IMR-90 (cell line): ENCODE measurements at regions not wholly inside any gene's neighbourhood (a gene's known extent, or its start where the extent isn't known, plus 50 kb on each side); places are given as distances from the start of the nearest gene placed in this dataset.

ENCODE experiments used
- ATAC-seq: fragments of 200-7000 bp; cut with Tn5 transposase; 2 replicates; pipeline ENCODE4 v1.9.1; 2020; ENCODE audit warnings: low read depth, mild to moderate bottlenecking, moderate library complexity
- BruUV-seq: library from RNA; stranded (reverse); fragments of 400-500 nt; replicated peaks from 2 replicates; lab custom pipeline; 2021; lab: Mats Ljungman, UMichigan
- CTCF ChIA-PET: fragments of 300-600 bp; formaldehyde crosslinking; extraction: SDS; loops from one replicate; lab custom pipeline; 2021; ENCODE audit warnings: antibody characterized with exemption; lab: Yijun Ruan, JAX
- POLR2A ChIA-PET: fragments of 300-600 bp; sonication (Branson Sonifier 250); formaldehyde crosslinking; loops from one replicate; lab custom pipeline; 2022; ENCODE audit warnings: antibody characterized with exemption; ENCODE audit not compliant: unreplicated experiment; lab: Charles Lee
- DNase-seq: peaks from one replicate; pipeline ENCODE4 v3.0.0; 2013
- H2AFZ ChIP-seq: replicated peaks from 2 replicates; pipeline ENCODE3; 2013; ENCODE audit warnings: low read length, mild to moderate bottlenecking; ENCODE audit not compliant: poor library complexity
- H2AK5ac ChIP-seq: 2 replicates; pipeline ENCODE4 v1.6.1; 2013; ENCODE audit warnings: low read depth, low read length, inconsistent platforms
- H2AK9ac ChIP-seq: replicated peaks from 2 replicates; pipeline ENCODE3; 2013; ENCODE audit warnings: mild to moderate bottlenecking, low read depth, low read length, moderate library complexity; ENCODE audit not compliant: poor library complexity
- H2BK120ac ChIP-seq: 2 replicates; pipeline ENCODE4 v1.6.1; 2013; ENCODE audit warnings: low read depth, low read length, inconsistent platforms
- H2BK15ac ChIP-seq: 3 replicates; pipeline ENCODE4 v1.6.1; 2013; ENCODE audit warnings: low read depth, low read length, inconsistent platforms
- H2BK20ac ChIP-seq: 2 replicates; pipeline ENCODE4 v1.6.1; 2013; ENCODE audit warnings: low read depth, mild to moderate bottlenecking, inconsistent platforms, low read length, moderate library complexity
- H2BK5ac ChIP-seq: 2 replicates; pipeline ENCODE4 v1.6.1; 2013; ENCODE audit warnings: mild to moderate bottlenecking, low read depth, low read length, inconsistent platforms; ENCODE audit not compliant: poor library complexity, severe bottlenecking
- H3K14ac ChIP-seq: replicated peaks from 2 replicates; pipeline ENCODE4 v1.6.1; 2013; ENCODE audit warnings: low read depth, low read length, inconsistent platforms
- H3K18ac ChIP-seq: 2 replicates; pipeline ENCODE4 v1.6.1; 2013; ENCODE audit warnings: low read depth, low read length, control low read depth
- H3K23ac ChIP-seq: 2 replicates; pipeline ENCODE4 v1.6.1; 2013; ENCODE audit warnings: low read depth, low read length, inconsistent platforms
- H3K27ac ChIP-seq: 2 replicates; pipeline ENCODE4 v1.5.1; 2013; ENCODE audit warnings: mild to moderate bottlenecking, control low read depth, low read length; ENCODE audit not compliant: insufficient read depth
- H3K27me3 ChIP-seq: 2 replicates; pipeline ENCODE4 v1.6.1; 2013; ENCODE audit warnings: low read length; ENCODE audit not compliant: control insufficient read depth, insufficient read depth
- H3K36me3 ChIP-seq: 2 replicates; pipeline ENCODE4 v1.6.1; 2013; ENCODE audit warnings: low read length, mixed read lengths; ENCODE audit not compliant: control insufficient read depth, insufficient read depth
- H3K4ac ChIP-seq: 2 replicates; pipeline ENCODE4 v1.6.1; 2013; ENCODE audit warnings: low read depth, low read length, inconsistent platforms
- H3K4me1 ChIP-seq: 2 replicates; pipeline ENCODE4 v1.6.1; 2013; ENCODE audit warnings: low read length, mixed read lengths; ENCODE audit not compliant: control insufficient read depth, insufficient read depth
- H3K4me2 ChIP-seq: 2 replicates; pipeline ENCODE4 v1.6.1; 2013; ENCODE audit warnings: low read depth, mild to moderate bottlenecking, control low read depth, low read length, moderate library complexity
- H3K4me3 ChIP-seq: 2 replicates; pipeline ENCODE4 v1.5.1; 2013; ENCODE audit warnings: low read depth, mild to moderate bottlenecking, control low read depth, low read length, moderate library complexity; ENCODE audit not compliant: insufficient read depth
- H3K56ac ChIP-seq: 2 replicates; pipeline ENCODE4 v1.6.1; 2013; ENCODE audit warnings: low read length, inconsistent platforms; ENCODE audit not compliant: insufficient read depth; ENCODE audit errors: extremely low read depth
- H3K79me1 ChIP-seq, 2 experiments: 2 replicates each; pipeline ENCODE4 v1.6.1; 2013; ENCODE audit warnings: low read length in 2 of 2, inconsistent platforms in 1 of 2, low read depth in 1 of 2
- H3K9ac ChIP-seq: 2 replicates; pipeline ENCODE4 v1.6.1; 2013; ENCODE audit warnings: low read depth, low read length, control low read depth
- H3K9me1 ChIP-seq: 2 replicates; pipeline ENCODE4 v1.6.1; 2013; ENCODE audit warnings: low read length, inconsistent platforms; ENCODE audit not compliant: insufficient read depth
- H3K9me3 ChIP-seq: 2 replicates; pipeline ENCODE4 v1.6.1; 2013; ENCODE audit warnings: low read length; ENCODE audit not compliant: control insufficient read depth, insufficient read depth
- H4K20me1 ChIP-seq: 2 replicates; pipeline ENCODE4 v1.6.1; 2013; ENCODE audit warnings: low read length, inconsistent platforms; ENCODE audit not compliant: insufficient read depth
- H4K5ac ChIP-seq: 2 replicates; pipeline ENCODE4 v1.6.1; 2013; ENCODE audit warnings: mild to moderate bottlenecking, low read depth, low read length, control low read depth
- H4K8ac ChIP-seq, 2 experiments: 2 replicates each; pipeline ENCODE4 v1.6.1; 2013; ENCODE audit warnings: low read depth in 2 of 2, low read length in 2 of 2, control low read depth in 1 of 2, inconsistent platforms in 1 of 2
- H4K91ac ChIP-seq: 2 replicates; pipeline ENCODE4 v1.6.1; 2013; ENCODE audit warnings: low read depth, low read length, inconsistent platforms; ENCODE audit not compliant: insufficient read depth
- BHLHE40 ChIP-seq: fragments of 150-350 bp; IDR thresholded peaks from 2 replicates; pipeline ENCODE4 v1.6.1; 2016; ENCODE audit warnings: mild to moderate bottlenecking, low read depth, low read length
- CEBPB ChIP-seq: IDR thresholded peaks from 2 replicates; pipeline ENCODE4 v1.6.1; 2012; ENCODE audit warnings: low read depth, low read length, improper control_type of control experiment
- CTCF ChIP-seq: conservative IDR thresholded peaks from 2 replicates; pipeline ENCODE4 v1.5.1; 2012; ENCODE audit warnings: mild to moderate bottlenecking, low read depth, low read length, improper control_type of control experiment
- ELK1 ChIP-seq: fragments of 150-350 bp; IDR thresholded peaks from 2 replicates; pipeline ENCODE4 v1.6.1; 2016; ENCODE audit warnings: low read depth, mild to moderate bottlenecking, low read length, moderate library complexity, borderline replicate concordance
- FOS ChIP-seq: fragments of 150-350 bp; IDR thresholded peaks from 2 replicates; pipeline ENCODE4 v1.6.1; 2016; ENCODE audit warnings: low read depth, low read length
- MAFK ChIP-seq: IDR thresholded peaks from 2 replicates; pipeline ENCODE4 v1.6.1; 2012; ENCODE audit warnings: low read depth, low read length, improper control_type of control experiment
- MAZ ChIP-seq: IDR thresholded peaks from 2 replicates; pipeline ENCODE4 v1.6.1; 2012; ENCODE audit warnings: low read depth, mild to moderate bottlenecking, low read length, improper control_type of control experiment, moderate library complexity, borderline replicate concordance
- MXI1 ChIP-seq: IDR thresholded peaks from 2 replicates; pipeline ENCODE4 v1.6.1; 2012; ENCODE audit warnings: low read depth, mild to moderate bottlenecking, low read length, moderate library complexity, borderline replicate concordance
- NFE2L2 ChIP-seq: fragments of 150-350 bp; IDR thresholded peaks from 2 replicates; pipeline ENCODE4 v1.6.1; 2016; ENCODE audit warnings: low read depth, mild to moderate bottlenecking, low read length
- RCOR1 ChIP-seq: IDR thresholded peaks from 2 replicates; pipeline ENCODE4 v1.6.1; 2012; ENCODE audit warnings: mild to moderate bottlenecking, low read length, improper control_type of control experiment; ENCODE audit not compliant: insufficient replicate concordance
- RFX5 ChIP-seq: IDR thresholded peaks from 2 replicates; pipeline ENCODE4 v1.8.0; 2012; ENCODE audit warnings: low read depth, mild to moderate bottlenecking, low read length, moderate library complexity
- USF2 ChIP-seq: fragments of 150-350 bp; IDR thresholded peaks from 2 replicates; pipeline ENCODE4 v1.6.1; 2017; ENCODE audit warnings: mild to moderate bottlenecking, antibody characterized with exemption, low read length, low read depth
- dilution Hi-C: fragments of 300-500 bp; cut with HindIII; formaldehyde crosslinking; loops from one replicate; pipeline ENCODE4 v1.14.3; 2018; ENCODE audit warnings: low sequenced_read_pairs; ENCODE audit not compliant: unreplicated experiment
- in situ Hi-C: fragments of 300-500 bp; cut with MboI; formaldehyde crosslinking; loops from 3 replicates; pipeline ENCODE4 v1.14.3; 2019; ENCODE audit warnings: low sequenced_read_pairs, inconsistent platforms, mixed read lengths
- intact Hi-C: fragments of 100-400 bp; cut with micrococcal nuclease; formaldehyde crosslinking; loops from 2 replicates; pipeline ENCODE4 v1.10.0; 2022

GRCh38 chr4:28835501-28835900, 1884.7 kb upstream of the PCDH7 start:
- CTCF ChIA-PET: interaction anchor here (0.7 kb wide), 1 partner anchor 265 kb away, joined by 4 read pairs; no protein-coding TSS in a partner anchor
- POLR2A ChIA-PET: no interaction called here
- Histone ChIP-seq H2BK5ac (no peak overlapping the region), H3K27me3 (no peaks in the 10 kb centered on the region), H3K4me2 (no peak overlapping the region), H3K27ac (no peak overlapping the region), H2AFZ (no peak overlapping the region), H3K4ac (no peak overlapping the region), H4K91ac (no peak overlapping the region), H3K9me1 (no peaks in the 10 kb centered on the region), H4K20me1 (no peaks in the 10 kb centered on the region), H3K79me1 (no peaks in the 10 kb centered on the region), H3K4me3 (no peak overlapping the region), H2AK5ac (no peak overlapping the region), H2BK120ac (no peak overlapping the region), H2BK15ac (no peak overlapping the region), H3K36me3 (no peaks in the 10 kb centered on the region), H3K9ac (no peak overlapping the region), H2BK20ac (no peak overlapping the region), H3K56ac (no peak overlapping the region), H3K4me1 (no peaks in the 10 kb centered on the region), H4K5ac (no peak overlapping the region), H3K14ac (no peak overlapping the region), H3K9me3 (no peaks in the 10 kb centered on the region), H3K23ac (no peak overlapping the region), H2AK9ac (no peak overlapping the region), H3K18ac (no peak overlapping the region), H4K8ac (no peak overlapping the region)
- intact Hi-C loops (no loop called here), dilution Hi-C loops (no loop called here), in situ Hi-C loops (no loop called here)
- no TSS peak for BruUV-seq
- DNase-seq (no peak), ATAC-seq (no peak)
- no peak for TF ChIP-seq RCOR1
- no peak for TF ChIP-seq MXI1
- no peak for TF ChIP-seq FOS
- TF ChIP-seq MAZ: no peak
- TF ChIP-seq USF2: no peak
- TF ChIP-seq NFE2L2: no peak
- no peak for TF ChIP-seq MAFK
- no peak for TF ChIP-seq CEBPB
- TF ChIP-seq CTCF: no peak
- no peak for TF ChIP-seq RFX5
- TF ChIP-seq ELK1: no peak
- TF ChIP-seq BHLHE40: no peak
